CD14-positive monocyte (primary cell): ENCODE measurements at regions not wholly inside any gene's neighbourhood (a gene's known extent, or its start where the extent isn't known, plus 50 kb on each side); places are given as distances from the start of the nearest gene placed in this dataset.

Experiments used
- DNase-seq, 3 donors: peaks; one replicate each; pipeline ENCODE4 v3.0.0-alpha.2; 2011 to 2022
- H2AFZ ChIP-seq: 2 replicates; pipeline ENCODE4 v1.6.0; 2012; ENCODE audit warnings: mild to moderate bottlenecking, low read depth, low read length, inconsistent platforms; ENCODE audit not compliant: insufficient read depth, poor library complexity, severe bottlenecking
- H3K27ac ChIP-seq, 2 donors: 1 replicate in 1 of 2; 2 replicates in 1 of 2; pipeline ENCODE4 v1.5.1; 2012 to 2013; ENCODE audit warnings: low read length in 2 of 2, control low read depth in 1 of 2, inconsistent platforms in 1 of 2, low read depth in 1 of 2, mild to moderate bottlenecking in 1 of 2
- H3K27me3 ChIP-seq, 2 donors: one replicate each; pipeline versions ENCODE4 v1.6.0 to v1.6.1; 2011 to 2013; ENCODE audit warnings: low read length in 2 of 2; ENCODE audit not compliant: control insufficient read depth in 2 of 2, insufficient read depth in 2 of 2
- H3K36me3 ChIP-seq, 2 donors: replicated peaks in 1 of 2; 1 replicate in 1 of 2; 2 replicates in 1 of 2; pipeline versions ENCODE4 v1.5.1 to v1.6.1; 2012 to 2013; ENCODE audit warnings: low read length in 2 of 2, control low read depth in 1 of 2, inconsistent platforms in 1 of 2, mild to moderate bottlenecking in 1 of 2; ENCODE audit not compliant: insufficient read depth in 2 of 2, control insufficient read depth in 1 of 2
- H3K4me1 ChIP-seq, 2 donors: 1 replicate in 1 of 2; 2 replicates in 1 of 2; pipeline versions ENCODE4 v1.5.1 to v1.6.1; 2012 to 2013; ENCODE audit warnings: low read length in 2 of 2, control low read depth in 1 of 2, inconsistent platforms in 1 of 2, mild to moderate bottlenecking in 1 of 2, moderate library complexity in 1 of 2; ENCODE audit not compliant: insufficient read depth in 2 of 2, control insufficient read depth in 1 of 2
- H3K4me2 ChIP-seq: replicated peaks from 2 replicates; pipeline ENCODE3; 2012; ENCODE audit warnings: low read length, moderate library complexity, mild to moderate bottlenecking; ENCODE audit not compliant: poor library complexity, severe bottlenecking; ENCODE audit errors: extremely low read depth
- H3K4me3 ChIP-seq, 3 experiments: fragments of 200-600 bp in 1 of 3; sonication (generic) in 1 of 3; replicated peaks in 1 of 3; 1 replicate in 2 of 3; 2 replicates in 1 of 3; pipeline ENCODE4 v1.5.1; 2011 to 2013; ENCODE audit warnings: low read length in 3 of 3, mild to moderate bottlenecking in 3 of 3, control low read depth in 2 of 3, low read depth in 2 of 3, inconsistent platforms in 1 of 3, moderate library complexity in 1 of 3
- H3K79me2 ChIP-seq: 2 replicates; pipeline ENCODE4 v1.6.0; 2012; ENCODE audit warnings: mild to moderate bottlenecking, control low read depth, inconsistent platforms, low read length, moderate library complexity; ENCODE audit not compliant: insufficient read depth
- H3K9ac ChIP-seq: 2 replicates; pipeline ENCODE4 v1.6.0; 2017; ENCODE audit warnings: low read length, mild to moderate bottlenecking; ENCODE audit not compliant: insufficient read depth, poor library complexity, severe bottlenecking
- H3K9me3 ChIP-seq, 2 donors: replicated peaks in 1 of 2; 1 replicate in 1 of 2; 2 replicates in 1 of 2; pipeline versions ENCODE4 v1.5.1 to v1.6.1; 2012 to 2013; ENCODE audit warnings: low read length in 2 of 2, control low read depth in 1 of 2; ENCODE audit not compliant: control insufficient read depth in 1 of 2, insufficient read depth in 1 of 2
- H4K20me1 ChIP-seq: 2 replicates; pipeline ENCODE4 v1.6.0; 2012; ENCODE audit warnings: mild to moderate bottlenecking, low read length, control low read depth, moderate library complexity; ENCODE audit not compliant: insufficient read depth
- H3K27ac Mint-ChIP-seq, 7 donors: one replicate each; pipeline ENCODE4 v1.8.0; 2020; ENCODE audit warnings: mild to moderate bottlenecking in 7 of 7, mixed read lengths in 7 of 7, moderate library complexity in 6 of 7, inconsistent platforms in 2 of 7
- H3K27me3 Mint-ChIP-seq, 3 donors: one replicate each; pipeline ENCODE4 v1.8.0; 2021 to 2022; ENCODE audit warnings: low read depth in 3 of 3, mild to moderate bottlenecking in 3 of 3, mixed read lengths in 3 of 3, moderate library complexity in 3 of 3, inconsistent platforms in 1 of 3
- H3K36me3 Mint-ChIP-seq, 2 donors: one replicate each; pipeline ENCODE4 v1.8.0; 2020; ENCODE audit warnings: mixed read lengths in 2 of 2, inconsistent platforms in 1 of 2, mild to moderate bottlenecking in 1 of 2
- H3K4me1 Mint-ChIP-seq: one replicate; pipeline ENCODE4 v1.8.0; 2020; ENCODE audit warnings: mild to moderate bottlenecking, mixed read lengths
- H3K4me3 Mint-ChIP-seq, 2 donors: one replicate each; pipeline ENCODE4 v1.8.0; 2020; ENCODE audit warnings: mild to moderate bottlenecking in 2 of 2, mixed read lengths in 2 of 2, moderate library complexity in 1 of 2
- H3K9me3 Mint-ChIP-seq, 7 donors: one replicate each; pipeline ENCODE4 v1.8.0; 2020 to 2022; ENCODE audit warnings: mixed read lengths in 7 of 7, mild to moderate bottlenecking in 6 of 7, moderate library complexity in 6 of 7, inconsistent platforms in 2 of 7
- CTCF ChIP-seq: fragments of 200-600 bp; IDR thresholded peaks from one replicate; pipeline ENCODE4 v1.8.0; 2022; ENCODE audit warnings: antibody characterized with exemption, mild to moderate bottlenecking
- WGBS: methylation state at CpG from one replicate; pipeline ENCODE4 v1.1.5; 2013; ENCODE audit warnings: missing lambda C conversion rate; ENCODE audit not compliant: insufficient coverage; 5-methylcytosine and 5-hydroxymethylcytosine counted together
- intact Hi-C, 2 donors: fragments of 100-400 bp; cut with micrococcal nuclease; formaldehyde crosslinking; loops; one replicate each; pipeline versions ENCODE4 v1.15.0 to v1.15.1; 2023

GRCh38 chrX:95346856-95347255, 1337.8 kb upstream of the DIAPH2 start:
- no peak for DNase-seq
- Mint-ChIP-seq H3K27ac (no peak overlapping the region), H3K27me3 (no peaks in the 10 kb centered on the region), H3K4me1 (no peaks in the 10 kb centered on the region), H3K36me3 (no peaks in the 10 kb centered on the region), H3K4me3 (no peak overlapping the region), H3K9me3 (no peaks in the 10 kb centered on the region)
- H3K9me3 ChIP-seq = no peaks in the 10 kb centered on the region
- no peaks in the 10 kb centered on the region for H3K27me3 ChIP-seq
- no peaks in the 10 kb centered on the region for H3K36me3 ChIP-seq
- intact Hi-C loops = no loop called here
- H3K79me2 ChIP-seq = no peaks in the 10 kb centered on the region
- no peaks in the 10 kb centered on the region for H3K4me1 ChIP-seq
- no peak overlapping the region for H3K27ac ChIP-seq
- no peak overlapping the region for H2AFZ ChIP-seq
- H4K20me1 ChIP-seq = no peaks in the 10 kb centered on the region
- H3K9ac ChIP-seq = no peak overlapping the region
- no peak for TF ChIP-seq CTCF
- H3K4me2 ChIP-seq = no peak overlapping the region
- no peak overlapping the region for H3K4me3 ChIP-seq
- WGBS = no CpG with 5 or more reads among the region's 3 CpGs

GRCh38 chrX:95350774-95351488, 1333.7 kb upstream of the DIAPH2 start:
- no peak overlapping the region for H3K9ac ChIP-seq
- H3K9me3 Mint-ChIP-seq = no peaks in the 10 kb centered on the region
- H3K27me3 ChIP-seq = no peaks in the 10 kb centered on the region
- H3K4me3 ChIP-seq = no peak overlapping the region
- no peak for TF ChIP-seq CTCF
- no peak overlapping the region for H3K4me2 ChIP-seq
- no peaks in the 10 kb centered on the region for H3K27me3 Mint-ChIP-seq
- no peaks in the 10 kb centered on the region for H3K4me1 Mint-ChIP-seq
- H3K9me3 ChIP-seq = no peaks in the 10 kb centered on the region
- H3K36me3 Mint-ChIP-seq = no peaks in the 10 kb centered on the region
- no peak overlapping the region for H3K27ac Mint-ChIP-seq
- no peak for DNase-seq
- no peaks in the 10 kb centered on the region for H4K20me1 ChIP-seq
- H3K27ac ChIP-seq = no peak overlapping the region
- H3K4me3 Mint-ChIP-seq = no peak overlapping the region
- intact Hi-C loops = no loop called here
- H3K36me3 ChIP-seq = no peaks in the 10 kb centered on the region
- no peaks in the 10 kb centered on the region for H3K79me2 ChIP-seq
- no peak overlapping the region for H2AFZ ChIP-seq
- no peaks in the 10 kb centered on the region for H3K4me1 ChIP-seq
- WGBS = 82% methylated on average over 2 of the region's 6 CpGs
